ENCODE measurements at regions not wholly inside any gene's neighbourhood (a gene's known extent, or its start where the extent isn't known, plus 50 kb on each side); places are given as distances from the start of the nearest gene placed in this dataset.

- ATAC-seq (ENCODE audit: low read depth), result no peak
- Histone ChIP-seq H3K4me3 (ENCODE audit: severe bottlenecking) (no peak overlapping the region), H3K27ac (ENCODE audit: poor library complexity, severe bottlenecking) (no peak overlapping the region), H3K27me3 (ENCODE audit: insufficient read depth, poor library complexity, severe bottlenecking) (no peaks in the 10 kb centered on the region), H3K4me1 (ENCODE audit: insufficient read depth, poor library complexity, severe bottlenecking) (no peaks in the 10 kb centered on the region), H3K36me3 (ENCODE audit: low read depth) (no peaks in the 10 kb centered on the region), H3K9me3 (ENCODE audit: severe bottlenecking) (no peaks in the 10 kb centered on the region)
- no peak for DNase-seq (ENCODE audit: low spot score)
- TF ChIP-seq CTCF (IDR thresholded peaks at IDR 0.05; ENCODE audit: poor library complexity, severe bottlenecking), result no peak
Observed at GRCh38 chr1:229717786-229718576, 91.9 kb downstream of the URB2 start.

GRCh38 chr1:229726061-229726460 is 100.0 kb downstream of the URB2 start:
- DNase-seq (ENCODE audit: low spot score) (no peak), ATAC-seq (ENCODE audit: low read depth) (no peak)
- H3K36me3 ChIP-seq (ENCODE audit: low read depth), result no peaks in the 10 kb centered on the region
- H3K4me3 ChIP-seq (ENCODE audit: severe bottlenecking), result no peak overlapping the region
- no peaks in the 10 kb centered on the region for H3K9me3 ChIP-seq (ENCODE audit: severe bottlenecking)
- TF ChIP-seq CTCF (IDR thresholded peaks at IDR 0.05; ENCODE audit: poor library complexity, severe bottlenecking), result no peak
- H3K27me3 ChIP-seq (ENCODE audit: insufficient read depth, poor library complexity, severe bottlenecking), result no peaks in the 10 kb centered on the region
- H3K27ac ChIP-seq (ENCODE audit: poor library complexity, severe bottlenecking), result no peak overlapping the region
- H3K4me1 ChIP-seq (ENCODE audit: insufficient read depth, poor library complexity, severe bottlenecking), result no peaks in the 10 kb centered on the region

GRCh38 chr1:229729916-229730315 is 103.9 kb downstream of the URB2 start:
- Histone ChIP-seq H3K4me3 (ENCODE audit: severe bottlenecking) (no peak overlapping the region), H3K27ac (ENCODE audit: poor library complexity, severe bottlenecking) (no peak overlapping the region), H3K4me1 (ENCODE audit: insufficient read depth, poor library complexity, severe bottlenecking) (no peaks in the 10 kb centered on the region), H3K27me3 (ENCODE audit: insufficient read depth, poor library complexity, severe bottlenecking) (no peaks in the 10 kb centered on the region), H3K36me3 (ENCODE audit: low read depth) (no peaks in the 10 kb centered on the region), H3K9me3 (ENCODE audit: severe bottlenecking) (no peaks in the 10 kb centered on the region)
- DNase-seq (ENCODE audit: low spot score), result no peak
- no peak for ATAC-seq (ENCODE audit: low read depth)
- TF ChIP-seq CTCF (IDR thresholded peaks at IDR 0.05; ENCODE audit: poor library complexity, severe bottlenecking), result no peak

- no peaks in the 10 kb centered on the region for H3K27me3 ChIP-seq (ENCODE audit: insufficient read depth, poor library complexity, severe bottlenecking)
- H3K27ac ChIP-seq (ENCODE audit: poor library complexity, severe bottlenecking), result no peak overlapping the region
- no peak for TF ChIP-seq CTCF (IDR thresholded peaks at IDR 0.05; ENCODE audit: poor library complexity, severe bottlenecking)
- H3K9me3 ChIP-seq (ENCODE audit: severe bottlenecking), result no peaks in the 10 kb centered on the region
- H3K4me3 ChIP-seq (ENCODE audit: severe bottlenecking), result no peak overlapping the region
- DNase-seq (ENCODE audit: low spot score) (no peak), ATAC-seq (ENCODE audit: low read depth) (no peak)
- H3K36me3 ChIP-seq (ENCODE audit: low read depth), result no peaks in the 10 kb centered on the region
- H3K4me1 ChIP-seq (ENCODE audit: insufficient read depth, poor library complexity, severe bottlenecking), result no peaks in the 10 kb centered on the region
Observed at GRCh38 chr1:229730573-229730972, 104.5 kb downstream of the URB2 start.

DNA sequence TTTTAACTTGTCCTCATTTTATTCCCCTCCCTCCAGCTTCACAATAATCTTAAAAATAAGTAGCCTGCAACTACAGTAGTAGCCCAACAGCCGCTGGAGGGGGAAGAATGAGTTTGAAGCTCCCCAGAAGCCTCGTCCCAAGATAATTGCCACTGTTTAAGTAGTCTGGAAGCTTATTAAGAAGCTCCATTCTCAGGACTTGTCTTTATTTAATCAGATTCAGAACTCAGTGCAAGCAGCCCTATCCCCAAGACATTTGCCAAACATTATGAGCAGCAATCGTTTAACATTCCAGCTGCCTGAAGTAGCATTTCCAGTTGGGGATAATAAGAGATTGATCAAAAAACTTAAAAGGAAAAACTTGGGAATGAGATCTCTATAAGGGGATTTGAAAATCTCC is 106.0 kb downstream of the URB2 start:
- Histone ChIP-seq H3K9me3 (ENCODE audit: severe bottlenecking) (no peaks in the 10 kb centered on the region), H3K4me3 (ENCODE audit: severe bottlenecking) (no peak overlapping the region), H3K36me3 (ENCODE audit: low read depth) (no peaks in the 10 kb centered on the region), H3K27ac (ENCODE audit: poor library complexity, severe bottlenecking) (no peak overlapping the region), H3K27me3 (ENCODE audit: insufficient read depth, poor library complexity, severe bottlenecking) (no peaks in the 10 kb centered on the region), H3K4me1 (ENCODE audit: insufficient read depth, poor library complexity, severe bottlenecking) (no peaks in the 10 kb centered on the region)
- no peak for TF ChIP-seq CTCF (IDR thresholded peaks at IDR 0.05; ENCODE audit: poor library complexity, severe bottlenecking)
- DNase-seq (ENCODE audit: low spot score), result no peak
- no peak for ATAC-seq (ENCODE audit: low read depth)
